ENCODE measurements at regions not wholly inside any gene's neighbourhood (a gene's known extent, or its start where the extent isn't known, plus 50 kb on each side); places are given as distances from the start of the nearest gene placed in this dataset.

DNA sequence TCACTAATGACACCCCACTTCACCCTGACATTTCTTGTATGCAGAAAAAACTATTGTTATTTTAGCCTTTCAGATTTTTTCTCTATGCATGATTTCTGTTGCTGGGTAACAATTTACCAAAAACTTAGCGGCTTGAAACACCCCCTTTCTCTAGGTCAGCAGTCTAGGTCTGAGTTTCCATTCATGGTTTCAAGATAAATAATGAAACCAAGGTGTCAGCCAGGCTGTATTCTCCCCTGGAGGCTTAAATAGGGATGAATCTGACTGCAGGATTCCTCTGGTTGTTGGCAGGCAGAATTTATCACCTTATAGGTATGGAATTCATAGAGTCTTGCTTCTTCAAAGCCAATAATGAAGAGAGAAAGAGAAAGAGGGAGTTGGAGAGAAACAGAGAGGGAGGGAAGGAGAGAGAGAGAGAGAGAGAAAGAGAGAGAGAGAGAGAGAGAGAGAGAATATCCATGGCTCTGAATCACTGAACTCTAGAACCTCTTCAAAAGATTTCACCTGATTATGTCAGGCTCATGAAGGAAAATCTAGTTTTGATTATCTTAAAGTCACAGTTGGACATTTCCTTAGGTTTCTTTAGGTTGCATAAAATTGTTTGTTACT lies 1224.6 kb upstream of the LRRTM3 start:
- intact Hi-C loops (cut with micrococcal nuclease; ENCODE audit: unreplicated experiment): no loop called here
- no peaks in the 10 kb centered on the region for H3K4me1 ChIP-seq
- no peak for DNase-seq
- Mint-ChIP-seq H3K36me3 (ENCODE audit: insufficient read depth, unreplicated experiment) (no peaks in the 10 kb centered on the region), H3K9me3 (ENCODE audit: unreplicated experiment) (no peaks in the 10 kb centered on the region), H3K27me3 (ENCODE audit: insufficient read depth, unreplicated experiment) (peaks cover 2% of the 10 kb centered on the region), H3K4me1 (ENCODE audit: low read depth, unreplicated experiment) (no peaks in the 10 kb centered on the region), H3K27ac (ENCODE audit: unreplicated experiment) (no peak overlapping the region), H3K4me3 (ENCODE audit: unreplicated experiment) (no peak overlapping the region)
- H3K36me3 ChIP-seq (ENCODE audit: control insufficient read depth, insufficient read depth, low read length): no peaks in the 10 kb centered on the region
- ChIA-PET POLR2A (no interaction called here), CTCF (no interaction called here)
- BruUV-seq (replicated peaks): no TSS peak
- TF ChIP-seq, protein P1, sequence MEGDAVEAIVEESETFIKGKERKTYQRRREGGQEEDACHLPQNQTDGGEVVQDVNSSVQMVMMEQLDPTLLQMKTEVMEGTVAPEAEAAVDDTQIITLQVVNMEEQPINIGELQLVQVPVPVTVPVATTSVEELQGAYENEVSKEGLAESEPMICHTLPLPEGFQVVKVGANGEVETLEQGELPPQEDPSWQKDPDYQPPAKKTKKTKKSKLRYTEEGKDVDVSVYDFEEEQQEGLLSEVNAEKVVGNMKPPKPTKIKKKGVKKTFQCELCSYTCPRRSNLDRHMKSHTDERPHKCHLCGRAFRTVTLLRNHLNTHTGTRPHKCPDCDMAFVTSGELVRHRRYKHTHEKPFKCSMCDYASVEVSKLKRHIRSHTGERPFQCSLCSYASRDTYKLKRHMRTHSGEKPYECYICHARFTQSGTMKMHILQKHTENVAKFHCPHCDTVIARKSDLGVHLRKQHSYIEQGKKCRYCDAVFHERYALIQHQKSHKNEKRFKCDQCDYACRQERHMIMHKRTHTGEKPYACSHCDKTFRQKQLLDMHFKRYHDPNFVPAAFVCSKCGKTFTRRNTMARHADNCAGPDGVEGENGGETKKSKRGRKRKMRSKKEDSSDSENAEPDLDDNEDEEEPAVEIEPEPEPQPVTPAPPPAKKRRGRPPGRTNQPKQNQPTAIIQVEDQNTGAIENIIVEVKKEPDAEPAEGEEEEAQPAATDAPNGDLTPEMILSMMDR (IDR thresholded peaks at IDR 0.05; ENCODE audit: insufficient read depth in 1 of 2, low read depth in 1 of 2, low read length in 1 of 2, severe bottlenecking in 1 of 2, unreplicated experiment in 1 of 2): no peak
- no peaks in the 10 kb centered on the region for H3K27me3 ChIP-seq (replicated peaks; ENCODE audit: control insufficient read depth, insufficient read depth, low read length)
- no peaks in the 10 kb centered on the region for H3K9me3 ChIP-seq
- H3K4me3 ChIP-seq (ENCODE audit: low read depth, low read length): no peak overlapping the region

DNA sequence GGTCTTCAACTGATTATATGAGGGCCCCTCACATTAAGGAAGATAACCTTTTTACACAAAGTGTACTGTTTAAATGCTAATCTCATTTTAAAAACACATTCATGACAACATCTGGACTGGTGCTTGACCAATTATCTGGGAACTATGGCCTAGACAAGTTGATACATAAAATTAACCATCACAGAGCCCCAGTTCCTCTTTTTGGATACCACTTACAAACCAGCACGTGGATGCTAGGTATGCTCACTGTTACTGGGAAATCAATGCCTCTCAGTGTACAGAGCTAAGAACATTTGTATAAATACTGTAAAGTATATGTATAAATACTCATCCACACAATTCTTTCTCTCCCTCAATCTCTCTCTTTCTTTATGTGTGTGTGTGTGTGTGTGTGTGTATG lies 1217.8 kb upstream of the LRRTM3 start:
- POLR2A ChIA-PET: no interaction called here
- BruUV-seq (replicated peaks): no TSS peak
- intact Hi-C loops (cut with micrococcal nuclease; ENCODE audit: unreplicated experiment): no loop called here

DNA sequence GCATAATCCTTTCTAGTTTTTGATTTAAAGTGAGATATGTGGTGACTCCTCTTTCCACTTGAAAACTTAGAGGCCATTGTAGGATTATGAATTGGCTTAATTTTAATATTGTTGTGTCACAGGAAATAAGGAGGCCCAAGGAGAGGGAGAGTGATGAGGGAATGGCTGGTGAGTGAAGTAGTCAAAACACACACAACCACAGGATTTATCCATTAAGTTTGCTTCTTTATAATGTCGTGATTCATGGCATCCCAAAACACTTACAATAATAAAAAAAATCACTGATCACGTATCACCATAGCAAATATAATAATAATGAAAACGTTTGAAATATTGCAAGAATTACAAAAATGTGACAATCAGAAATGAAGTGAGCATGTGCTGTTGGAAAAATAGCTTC lies 1215.5 kb upstream of the LRRTM3 start:
- Histone ChIP-seq H3K4me1 (no peaks in the 10 kb centered on the region), H3K9me3 (no peaks in the 10 kb centered on the region), H3K4me3 (ENCODE audit: low read depth, low read length) (no peak overlapping the region), H3K36me3 (ENCODE audit: control insufficient read depth, insufficient read depth, low read length) (no peaks in the 10 kb centered on the region), H3K27me3 (replicated peaks; ENCODE audit: control insufficient read depth, insufficient read depth, low read length) (no peaks in the 10 kb centered on the region)
- CTCF ChIA-PET: no interaction called here
- H3K4me3 Mint-ChIP-seq (ENCODE audit: unreplicated experiment): no peak overlapping the region
- peaks cover 10% of the 10 kb centered on the region for H3K27me3 Mint-ChIP-seq (ENCODE audit: insufficient read depth, unreplicated experiment)
- no peaks in the 10 kb centered on the region for H3K4me1 Mint-ChIP-seq (ENCODE audit: low read depth, unreplicated experiment)
- no peak for DNase-seq
- TF ChIP-seq, protein P1 (IDR thresholded peaks at IDR 0.05; ENCODE audit: insufficient read depth in 1 of 2, low read depth in 1 of 2, low read length in 1 of 2, severe bottlenecking in 1 of 2, unreplicated experiment in 1 of 2): no peak
- H3K27ac Mint-ChIP-seq (ENCODE audit: unreplicated experiment): no peak overlapping the region
- no peaks in the 10 kb centered on the region for H3K9me3 Mint-ChIP-seq (ENCODE audit: unreplicated experiment)
- POLR2A ChIA-PET: no interaction called here
- H3K36me3 Mint-ChIP-seq (ENCODE audit: insufficient read depth, unreplicated experiment): no peaks in the 10 kb centered on the region
- BruUV-seq (replicated peaks): no TSS peak
- intact Hi-C loops (cut with micrococcal nuclease; ENCODE audit: unreplicated experiment): loop anchor here (10.0 kb wide), 1 partner anchor 976 kb away; no protein-coding TSS in a partner anchor

More for the DNA sequence above, 1217.8 kb upstream of the LRRTM3 start:
- TF ChIP-seq, protein P1 (IDR thresholded peaks at IDR 0.05; ENCODE audit: insufficient read depth in 1 of 2, low read depth in 1 of 2, low read length in 1 of 2, severe bottlenecking in 1 of 2, unreplicated experiment in 1 of 2): no peak
- no peak overlapping the region for H3K4me3 ChIP-seq (ENCODE audit: low read depth, low read length)
- Mint-ChIP-seq H3K36me3 (ENCODE audit: insufficient read depth, unreplicated experiment) (no peaks in the 10 kb centered on the region), H3K27me3 (ENCODE audit: insufficient read depth, unreplicated experiment) (peaks cover 7% of the 10 kb centered on the region), H3K9me3 (ENCODE audit: unreplicated experiment) (no peaks in the 10 kb centered on the region), H3K4me1 (ENCODE audit: low read depth, unreplicated experiment) (no peaks in the 10 kb centered on the region), H3K4me3 (ENCODE audit: unreplicated experiment) (no peak overlapping the region), H3K27ac (ENCODE audit: unreplicated experiment) (no peak overlapping the region)
- H3K27me3 ChIP-seq (replicated peaks; ENCODE audit: control insufficient read depth, insufficient read depth, low read length): no peaks in the 10 kb centered on the region
- no peak for DNase-seq
- no peaks in the 10 kb centered on the region for H3K36me3 ChIP-seq (ENCODE audit: control insufficient read depth, insufficient read depth, low read length)
- no peaks in the 10 kb centered on the region for H3K4me1 ChIP-seq
- no peaks in the 10 kb centered on the region for H3K9me3 ChIP-seq
- CTCF ChIA-PET: no interaction called here

Data from Caco-2 (cell line).